GM12873 (cell line): ENCODE measurements at regions not wholly inside any gene's neighbourhood (a gene's known extent, or its start where the extent isn't known, plus 50 kb on each side); places are given as distances from the start of the nearest gene placed in this dataset.

Experiments
- TF ChIP-seq, protein P1 (sequence below): IDR thresholded peaks from 2 replicates; pipeline ENCODE4 v1.5.1; 2012; ENCODE audit warnings: low read depth, mild to moderate bottlenecking, moderate library complexity, low read length, control low read depth; ENCODE audit not compliant: insufficient read depth; ENCODE audit errors: missing control alignments

- TF ChIP-seq, protein P1, sequence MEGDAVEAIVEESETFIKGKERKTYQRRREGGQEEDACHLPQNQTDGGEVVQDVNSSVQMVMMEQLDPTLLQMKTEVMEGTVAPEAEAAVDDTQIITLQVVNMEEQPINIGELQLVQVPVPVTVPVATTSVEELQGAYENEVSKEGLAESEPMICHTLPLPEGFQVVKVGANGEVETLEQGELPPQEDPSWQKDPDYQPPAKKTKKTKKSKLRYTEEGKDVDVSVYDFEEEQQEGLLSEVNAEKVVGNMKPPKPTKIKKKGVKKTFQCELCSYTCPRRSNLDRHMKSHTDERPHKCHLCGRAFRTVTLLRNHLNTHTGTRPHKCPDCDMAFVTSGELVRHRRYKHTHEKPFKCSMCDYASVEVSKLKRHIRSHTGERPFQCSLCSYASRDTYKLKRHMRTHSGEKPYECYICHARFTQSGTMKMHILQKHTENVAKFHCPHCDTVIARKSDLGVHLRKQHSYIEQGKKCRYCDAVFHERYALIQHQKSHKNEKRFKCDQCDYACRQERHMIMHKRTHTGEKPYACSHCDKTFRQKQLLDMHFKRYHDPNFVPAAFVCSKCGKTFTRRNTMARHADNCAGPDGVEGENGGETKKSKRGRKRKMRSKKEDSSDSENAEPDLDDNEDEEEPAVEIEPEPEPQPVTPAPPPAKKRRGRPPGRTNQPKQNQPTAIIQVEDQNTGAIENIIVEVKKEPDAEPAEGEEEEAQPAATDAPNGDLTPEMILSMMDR = no peak
Measured at GRCh38 chr14:66115740-66116502, 370.2 kb upstream of the CCDC196 start.

- TF ChIP-seq, protein P1 = no peak
Measured at GRCh38 chr14:66116732-66117131, 369.4 kb upstream of the CCDC196 start.

GRCh38 chr14:66117600-66117999, 368.6 kb upstream of the CCDC196 start:
- TF ChIP-seq, protein P1 = no peak

DNA sequence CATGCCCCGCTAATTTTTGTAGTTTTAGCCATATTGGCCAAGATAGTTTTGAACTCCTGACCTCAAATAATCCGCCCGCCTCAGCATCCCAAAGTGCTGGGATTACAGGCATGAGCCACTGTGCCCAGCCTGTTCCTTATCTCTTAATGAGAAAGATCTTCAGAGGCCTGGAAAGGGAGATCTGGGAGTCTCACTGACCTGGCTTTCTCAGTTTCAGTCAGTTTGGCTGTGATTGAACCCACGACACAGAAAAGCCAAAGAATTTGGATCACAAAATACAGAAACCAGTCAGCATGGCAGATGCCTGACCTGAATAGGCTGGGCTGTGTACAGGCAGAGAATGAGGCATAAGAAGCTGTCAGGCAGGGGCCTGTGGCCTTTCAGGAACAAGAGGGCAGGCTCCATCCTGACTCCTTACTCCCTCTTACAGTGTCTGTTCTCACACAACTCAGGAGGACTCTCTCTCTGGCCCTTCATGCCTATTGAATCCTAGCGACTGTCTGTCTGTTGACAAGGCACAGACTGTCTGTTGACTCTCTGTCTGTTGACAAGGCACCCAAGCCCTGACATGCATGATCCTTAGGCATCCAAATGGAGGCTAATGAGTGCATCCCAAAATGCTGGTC, 366.5 kb upstream of the CCDC196 start:
- TF ChIP-seq, protein P1 = no peak

GRCh38 chr14:66120402-66120801, 365.8 kb upstream of the CCDC196 start:
- TF ChIP-seq, protein P1 = no peak

GRCh38 chr14:66121859-66122258, 364.3 kb upstream of the CCDC196 start:
- TF ChIP-seq, protein P1 = peak; percentile 11

- TF ChIP-seq, protein P1 = no peak
Measured at GRCh38 chr14:66129224-66129623, 356.9 kb upstream of the CCDC196 start.
